GM12865 (cell line): ENCODE measurements at regions not wholly inside any gene's neighbourhood (a gene's known extent, or its start where the extent isn't known, plus 50 kb on each side); places are given as distances from the start of the nearest gene placed in this dataset.

Source experiments
- DNase-seq: peaks from one replicate; pipeline ENCODE4 v3.0.0; 2010; ENCODE audit warnings: low read depth
- H3K4me3 ChIP-seq: 2 replicates; pipeline ENCODE4 v1.5.1; 2011; ENCODE audit warnings: mild to moderate bottlenecking, low read depth, low read length, control low read depth
- TF ChIP-seq, protein P1 (sequence below): IDR thresholded peaks from 2 replicates; pipeline ENCODE4 v1.5.1; 2011; ENCODE audit warnings: low read length, control low read depth, low read depth, inconsistent platforms; ENCODE audit not compliant: insufficient read depth; ENCODE audit errors: missing control alignments

DNA sequence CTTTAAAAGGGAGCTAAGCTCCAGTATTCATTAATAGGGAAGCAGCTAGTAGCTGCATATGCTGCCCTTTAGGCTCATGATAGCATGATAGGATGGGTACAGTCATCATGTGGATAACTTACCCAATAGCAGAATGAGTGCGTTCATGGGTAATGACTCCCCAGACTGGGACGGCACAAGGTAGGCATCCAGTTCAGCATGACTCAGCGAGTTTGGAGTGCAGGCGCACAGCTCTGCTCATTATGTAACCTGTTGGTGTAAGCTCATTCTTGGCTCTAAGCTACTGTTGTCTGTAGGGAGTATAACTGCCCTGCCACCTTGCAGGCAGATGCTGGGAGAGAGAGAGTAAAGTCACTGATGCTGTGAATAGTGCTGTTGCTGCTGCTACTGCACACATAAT lies 209.2 kb upstream of the SYT4 start:
- H3K4me3 ChIP-seq = no peak overlapping the region
- TF ChIP-seq, protein P1, sequence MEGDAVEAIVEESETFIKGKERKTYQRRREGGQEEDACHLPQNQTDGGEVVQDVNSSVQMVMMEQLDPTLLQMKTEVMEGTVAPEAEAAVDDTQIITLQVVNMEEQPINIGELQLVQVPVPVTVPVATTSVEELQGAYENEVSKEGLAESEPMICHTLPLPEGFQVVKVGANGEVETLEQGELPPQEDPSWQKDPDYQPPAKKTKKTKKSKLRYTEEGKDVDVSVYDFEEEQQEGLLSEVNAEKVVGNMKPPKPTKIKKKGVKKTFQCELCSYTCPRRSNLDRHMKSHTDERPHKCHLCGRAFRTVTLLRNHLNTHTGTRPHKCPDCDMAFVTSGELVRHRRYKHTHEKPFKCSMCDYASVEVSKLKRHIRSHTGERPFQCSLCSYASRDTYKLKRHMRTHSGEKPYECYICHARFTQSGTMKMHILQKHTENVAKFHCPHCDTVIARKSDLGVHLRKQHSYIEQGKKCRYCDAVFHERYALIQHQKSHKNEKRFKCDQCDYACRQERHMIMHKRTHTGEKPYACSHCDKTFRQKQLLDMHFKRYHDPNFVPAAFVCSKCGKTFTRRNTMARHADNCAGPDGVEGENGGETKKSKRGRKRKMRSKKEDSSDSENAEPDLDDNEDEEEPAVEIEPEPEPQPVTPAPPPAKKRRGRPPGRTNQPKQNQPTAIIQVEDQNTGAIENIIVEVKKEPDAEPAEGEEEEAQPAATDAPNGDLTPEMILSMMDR = no peak
- DNase-seq = peak; percentile 7

DNA sequence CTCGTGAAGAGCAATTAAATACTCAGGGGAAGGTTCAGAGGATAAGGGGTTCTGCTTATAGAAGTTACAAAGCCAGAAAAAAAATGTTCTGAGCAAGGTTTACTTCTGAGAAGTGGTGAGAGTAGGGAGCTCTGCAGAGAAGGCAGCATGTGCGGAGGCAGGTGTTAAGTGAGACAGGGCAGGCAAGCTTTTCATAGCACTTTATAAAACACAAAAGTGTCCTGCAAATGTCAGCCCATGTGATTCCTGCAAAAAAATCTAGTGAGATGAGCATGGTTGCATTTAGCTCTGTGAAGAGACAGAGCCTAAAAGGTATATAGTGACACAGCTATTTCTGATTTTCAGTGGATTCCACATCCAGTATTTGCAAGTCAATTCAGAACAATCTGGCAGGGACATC lies 223.8 kb upstream of the SYT4 start:
- DNase-seq = no peak
- H3K4me3 ChIP-seq = no peak overlapping the region
- TF ChIP-seq, protein P1 = no peak

DNA sequence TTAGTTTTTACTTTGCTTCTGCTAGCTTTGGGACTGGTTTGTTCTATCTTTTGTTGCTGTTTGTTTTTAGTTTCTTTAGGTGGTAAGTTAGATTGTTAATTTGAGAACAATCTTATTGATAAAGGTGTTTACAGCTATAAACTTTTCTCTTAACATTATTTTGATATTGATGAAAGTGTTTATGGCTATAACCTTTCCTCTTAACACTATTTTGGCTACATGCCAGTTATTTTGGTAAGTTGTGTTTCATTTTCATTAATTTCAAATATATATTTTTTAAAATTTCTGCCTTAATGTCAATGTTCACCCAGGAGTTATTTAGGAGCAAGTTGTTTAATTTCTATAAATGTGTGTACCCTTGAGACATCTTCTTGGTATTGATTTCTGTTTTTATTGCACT lies 229.6 kb upstream of the SYT4 start:
- DNase-seq = no peak
- H3K4me3 ChIP-seq = no peak overlapping the region
- TF ChIP-seq, protein P1 = no peak

DNA sequence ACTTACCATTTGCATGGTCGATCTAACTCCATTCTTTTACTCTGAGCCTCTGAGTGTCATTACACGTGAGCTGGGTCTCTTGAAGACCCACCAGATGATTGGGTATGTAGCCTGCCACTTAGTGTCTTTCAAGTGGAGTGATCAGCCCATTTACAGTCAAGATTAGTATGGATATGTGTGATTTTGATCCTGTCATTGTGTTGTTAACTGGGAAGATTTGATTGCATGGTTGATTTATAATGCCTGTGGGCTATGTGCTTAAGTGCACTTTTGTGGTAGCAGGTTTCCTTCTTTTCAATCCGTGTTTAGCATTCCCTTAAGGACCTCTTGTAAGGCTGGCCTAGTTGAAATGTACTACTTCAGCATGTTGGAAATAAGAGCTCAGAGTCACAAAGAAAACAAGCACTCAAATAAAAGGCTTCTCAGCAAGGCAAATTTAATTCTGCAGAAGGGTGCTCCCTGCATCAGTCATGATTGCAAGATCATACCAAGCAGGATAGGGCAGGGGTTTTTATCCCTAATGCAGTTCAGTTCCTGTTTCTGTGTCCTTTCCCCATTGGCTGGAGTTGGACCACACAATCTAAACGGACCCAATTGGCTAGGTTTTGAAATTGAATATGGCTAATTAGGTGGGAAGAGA lies 230.7 kb upstream of the SYT4 start:
- no peak overlapping the region for H3K4me3 ChIP-seq
- no peak for DNase-seq
- TF ChIP-seq, protein P1 = no peak

DNA sequence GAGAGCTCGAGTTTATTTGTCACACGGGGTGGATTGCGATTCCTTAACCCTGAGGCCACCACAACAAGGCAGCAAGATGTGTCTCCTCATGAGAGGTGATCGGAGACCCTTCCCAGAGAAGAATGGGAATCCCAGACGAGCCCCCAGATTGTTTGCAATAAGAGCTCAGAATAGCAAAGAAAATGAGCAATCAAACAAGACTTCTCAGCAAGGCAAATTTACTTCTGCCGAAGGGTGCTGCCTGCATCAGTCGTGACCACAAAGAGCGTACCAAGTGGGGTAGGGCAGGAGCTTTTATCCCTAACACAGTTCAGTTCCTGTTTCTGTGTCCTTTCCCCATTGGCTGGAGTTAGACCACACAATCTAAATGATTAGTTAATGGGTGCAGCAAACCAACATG lies 237.5 kb upstream of the SYT4 start:
- no peak for DNase-seq
- no peak overlapping the region for H3K4me3 ChIP-seq
- TF ChIP-seq, protein P1 = no peak

DNA sequence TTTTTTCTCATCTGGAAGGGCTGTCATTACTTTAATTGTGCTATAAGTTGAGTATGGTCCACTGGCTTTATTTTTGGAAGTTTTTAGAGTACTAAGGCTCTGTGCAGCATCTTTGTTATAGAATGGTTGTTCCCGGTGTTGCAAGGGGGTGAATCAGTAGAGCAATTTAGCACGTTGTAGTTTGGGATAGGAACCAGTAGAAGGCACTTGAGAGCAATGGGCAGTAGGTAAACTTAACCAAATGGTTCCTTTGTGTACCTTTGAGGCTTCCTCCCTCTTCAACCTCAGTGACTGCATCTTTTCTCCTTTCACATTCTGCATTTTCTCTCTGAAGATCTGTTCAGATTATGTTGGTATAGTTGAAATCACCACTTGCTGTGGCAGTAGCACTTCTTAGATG lies 238.2 kb upstream of the SYT4 start:
- no peak for DNase-seq
- TF ChIP-seq, protein P1 = no peak

DNA sequence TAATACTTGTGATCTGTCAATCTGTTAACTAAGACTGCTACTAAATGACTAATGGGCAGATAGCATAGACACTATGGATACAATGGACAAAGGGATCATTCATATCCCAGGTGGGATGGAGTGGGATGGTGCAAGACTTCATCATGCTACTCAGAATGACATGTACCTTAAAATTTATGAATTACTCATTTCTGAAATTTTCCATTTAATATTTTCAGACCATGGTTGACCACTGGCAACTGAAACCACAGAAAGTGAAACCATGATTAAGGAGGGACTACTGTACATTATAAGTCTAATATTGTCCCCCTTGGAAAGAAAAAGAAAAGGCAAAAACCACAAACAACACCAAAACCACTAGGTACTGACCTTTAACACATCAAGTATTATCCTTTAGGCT lies 247.0 kb upstream of the SYT4 start:
- DNase-seq = no peak
- TF ChIP-seq, protein P1 = no peak

More for the DNA sequence above, 238.2 kb upstream of the SYT4 start:
- no peak overlapping the region for H3K4me3 ChIP-seq

More for the DNA sequence above, 247.0 kb upstream of the SYT4 start:
- H3K4me3 ChIP-seq = no peak overlapping the region
